Glutamatergic neuron (in vitro differentiated cells): ENCODE measurements at regions not wholly inside any gene's neighbourhood (a gene's known extent, or its start where the extent isn't known, plus 50 kb on each side); places are given as distances from the start of the nearest gene placed in this dataset.

ENCODE experiments used
- DNase-seq: peaks from one replicate; pipeline ENCODE4 v3.0.0; 2022
- H3K27ac Mint-ChIP-seq: one replicate; pipeline ENCODE4 v1.8.0; 2020; ENCODE audit warnings: mild to moderate bottlenecking, mixed read lengths, inconsistent platforms; ENCODE audit not compliant: unreplicated experiment
- H3K27me3 Mint-ChIP-seq: one replicate; pipeline ENCODE4 v1.8.0; 2020; ENCODE audit warnings: mild to moderate bottlenecking, moderate library complexity, mixed read lengths, inconsistent platforms; ENCODE audit not compliant: unreplicated experiment
- H3K36me3 Mint-ChIP-seq: one replicate; pipeline ENCODE4 v1.8.0; 2020; ENCODE audit warnings: mild to moderate bottlenecking, mixed read lengths, inconsistent platforms; ENCODE audit not compliant: unreplicated experiment
- H3K4me1 Mint-ChIP-seq: one replicate; pipeline ENCODE4 v1.8.0; 2020; ENCODE audit warnings: mild to moderate bottlenecking, low read depth, mixed read lengths, inconsistent platforms; ENCODE audit not compliant: unreplicated experiment
- H3K4me3 Mint-ChIP-seq: one replicate; pipeline ENCODE4 v1.8.0; 2020; ENCODE audit warnings: mild to moderate bottlenecking, mixed read lengths, inconsistent platforms; ENCODE audit not compliant: unreplicated experiment
- H3K9me3 Mint-ChIP-seq: one replicate; pipeline ENCODE4 v1.8.0; 2020; ENCODE audit warnings: mild to moderate bottlenecking, moderate library complexity, mixed read lengths, inconsistent platforms; ENCODE audit not compliant: unreplicated experiment
- CTCF ChIP-seq: fragments of 200-600 bp; sonication (generic); IDR thresholded peaks from one replicate; pipeline ENCODE4 v1.5.0; 2021; ENCODE audit not compliant: partially characterized antibody, unreplicated experiment

GRCh38 chr5:174300941-174301761 is 255.6 kb downstream of the NSG2 start:
- peaks cover 1% of the 10 kb centered on the region for H3K4me1 Mint-ChIP-seq
- no peak for TF ChIP-seq CTCF
- no peak overlapping the region for H3K27ac Mint-ChIP-seq
- H3K36me3 Mint-ChIP-seq, result peaks cover 6% of the 10 kb centered on the region
- H3K27me3 Mint-ChIP-seq, result peaks cover 2% of the 10 kb centered on the region
- DNase-seq, result no peak
- H3K9me3 Mint-ChIP-seq, result peaks cover 2% of the 10 kb centered on the region
- no peak overlapping the region for H3K4me3 Mint-ChIP-seq

- no peak for DNase-seq
- H3K36me3 Mint-ChIP-seq, result peaks cover 6% of the 10 kb centered on the region
- peaks cover 2% of the 10 kb centered on the region for H3K9me3 Mint-ChIP-seq
- H3K4me1 Mint-ChIP-seq, result peaks cover 1% of the 10 kb centered on the region
- no peak for TF ChIP-seq CTCF
- peaks cover 2% of the 10 kb centered on the region for H3K27me3 Mint-ChIP-seq
- H3K4me3 Mint-ChIP-seq, result no peak overlapping the region
- no peak overlapping the region for H3K27ac Mint-ChIP-seq
These were observed 256.5 kb downstream of the NSG2 start for GRCh38 chr5:174301848-174302625.

- Mint-ChIP-seq H3K27ac (no peak overlapping the region), H3K4me1 (peaks cover 1% of the 10 kb centered on the region), H3K36me3 (peaks cover 6% of the 10 kb centered on the region), H3K4me3 (no peak overlapping the region), H3K27me3 (peaks cover 2% of the 10 kb centered on the region), H3K9me3 (peaks cover 2% of the 10 kb centered on the region)
- no peak for DNase-seq
- TF ChIP-seq CTCF, result no peak
These were observed 257.5 kb downstream of the NSG2 start for GRCh38 chr5:174303035-174303434.

GRCh38 chr5:174303437-174304045 is 258.0 kb downstream of the NSG2 start:
- no peak for DNase-seq
- no peak overlapping the region for H3K27ac Mint-ChIP-seq
- peaks cover 2% of the 10 kb centered on the region for H3K9me3 Mint-ChIP-seq
- H3K4me1 Mint-ChIP-seq, result peaks cover 1% of the 10 kb centered on the region
- H3K36me3 Mint-ChIP-seq, result peaks cover 6% of the 10 kb centered on the region
- TF ChIP-seq CTCF, result no peak
- peaks cover 2% of the 10 kb centered on the region for H3K27me3 Mint-ChIP-seq
- H3K4me3 Mint-ChIP-seq, result no peak overlapping the region
